ENCODE measurements at regions not wholly inside any gene's neighbourhood (a gene's known extent, or its start where the extent isn't known, plus 50 kb on each side); places are given as distances from the start of the nearest gene placed in this dataset.

GRCh38 chr16:63617047-63617989 lies 1504.5 kb downstream of the CDH11 start:
- H3K27ac Mint-ChIP-seq (ENCODE audit: unreplicated experiment): no peak overlapping the region
- Histone ChIP-seq H3K4me1 (no peaks in the 10 kb centered on the region), H3K27me3 (replicated peaks; ENCODE audit: control insufficient read depth, insufficient read depth, low read length) (no peaks in the 10 kb centered on the region; the same call in 1 of the 2 replicates), H3K9me3 (peaks cover 5% of the 10 kb centered on the region; the same call in 1 of the 2 replicates), H3K36me3 (ENCODE audit: control insufficient read depth, insufficient read depth, low read length) (no peaks in the 10 kb centered on the region), H3K4me3 (ENCODE audit: low read depth, low read length) (no peak overlapping the region)
- no peaks in the 10 kb centered on the region for H3K36me3 Mint-ChIP-seq (ENCODE audit: insufficient read depth, unreplicated experiment)
- BruUV-seq (replicated peaks): no TSS peak
- no peak for DNase-seq
- H3K4me1 Mint-ChIP-seq (ENCODE audit: low read depth, unreplicated experiment): no peaks in the 10 kb centered on the region
- ChIA-PET CTCF (no interaction called here), POLR2A (no interaction called here)
- peaks cover 26% of the 10 kb centered on the region for H3K9me3 Mint-ChIP-seq (ENCODE audit: unreplicated experiment)
- H3K4me3 Mint-ChIP-seq (ENCODE audit: unreplicated experiment): no peak overlapping the region
- intact Hi-C loops (cut with micrococcal nuclease; ENCODE audit: unreplicated experiment): loop anchor here (10.0 kb wide), 1 partner anchor 47 kb away; no protein-coding TSS in a partner anchor
- H3K27me3 Mint-ChIP-seq (ENCODE audit: insufficient read depth, unreplicated experiment): no peaks in the 10 kb centered on the region
- no peak for TF ChIP-seq CTCF (IDR thresholded peaks at IDR 0.05; ENCODE audit: insufficient read depth in 1 of 2, low read depth in 1 of 2, low read length in 1 of 2, severe bottlenecking in 1 of 2, unreplicated experiment in 1 of 2)

GRCh38 chr16:63614429-63614828 lies 1507.4 kb downstream of the CDH11 start:
- Histone ChIP-seq H3K9me3 (peaks cover 4% of the 10 kb centered on the region; the same call in 1 of the 2 replicates), H3K4me3 (ENCODE audit: low read depth, low read length) (no peak overlapping the region), H3K27me3 (replicated peaks; ENCODE audit: control insufficient read depth, insufficient read depth, low read length) (no peaks in the 10 kb centered on the region; the same call in 1 of the 2 replicates), H3K4me1 (no peaks in the 10 kb centered on the region), H3K36me3 (ENCODE audit: control insufficient read depth, insufficient read depth, low read length) (no peaks in the 10 kb centered on the region)
- peaks cover 36% of the 10 kb centered on the region for H3K9me3 Mint-ChIP-seq (ENCODE audit: unreplicated experiment)
- CTCF ChIA-PET: no interaction called here
- BruUV-seq (replicated peaks): no TSS peak
- TF ChIP-seq CTCF (IDR thresholded peaks at IDR 0.05; ENCODE audit: insufficient read depth in 1 of 2, low read depth in 1 of 2, low read length in 1 of 2, severe bottlenecking in 1 of 2, unreplicated experiment in 1 of 2): no peak
- no peak for DNase-seq
- H3K36me3 Mint-ChIP-seq (ENCODE audit: insufficient read depth, unreplicated experiment): no peaks in the 10 kb centered on the region
- H3K27me3 Mint-ChIP-seq (ENCODE audit: insufficient read depth, unreplicated experiment): no peaks in the 10 kb centered on the region
- intact Hi-C loops (cut with micrococcal nuclease; ENCODE audit: unreplicated experiment): loop anchor here (10.0 kb wide), 1 partner anchor 50 kb away; no protein-coding TSS in a partner anchor
- POLR2A ChIA-PET: no interaction called here
- no peak overlapping the region for H3K4me3 Mint-ChIP-seq (ENCODE audit: unreplicated experiment)
- no peak overlapping the region for H3K27ac Mint-ChIP-seq (ENCODE audit: unreplicated experiment)
- H3K4me1 Mint-ChIP-seq (ENCODE audit: low read depth, unreplicated experiment): no peaks in the 10 kb centered on the region

GRCh38 chr16:63613701-63614100 lies 1508.2 kb downstream of the CDH11 start:
- Mint-ChIP-seq H3K27ac (ENCODE audit: unreplicated experiment) (no peak overlapping the region), H3K27me3 (ENCODE audit: insufficient read depth, unreplicated experiment) (no peaks in the 10 kb centered on the region), H3K4me1 (ENCODE audit: low read depth, unreplicated experiment) (no peaks in the 10 kb centered on the region), H3K9me3 (ENCODE audit: unreplicated experiment) (peaks cover 36% of the 10 kb centered on the region), H3K36me3 (ENCODE audit: insufficient read depth, unreplicated experiment) (no peaks in the 10 kb centered on the region), H3K4me3 (ENCODE audit: unreplicated experiment) (no peak overlapping the region)
- Histone ChIP-seq H3K4me3 (ENCODE audit: low read depth, low read length) (no peak overlapping the region), H3K9me3 (no peaks in the 10 kb centered on the region; the same call in 1 of the 2 replicates), H3K36me3 (ENCODE audit: control insufficient read depth, insufficient read depth, low read length) (no peaks in the 10 kb centered on the region), H3K4me1 (no peaks in the 10 kb centered on the region), H3K27me3 (replicated peaks; ENCODE audit: control insufficient read depth, insufficient read depth, low read length) (no peaks in the 10 kb centered on the region; the same call in 1 of the 2 replicates)
- ChIA-PET POLR2A (no interaction called here), CTCF (no interaction called here)
- BruUV-seq (replicated peaks): no TSS peak
- no peak for TF ChIP-seq CTCF (IDR thresholded peaks at IDR 0.05; ENCODE audit: insufficient read depth in 1 of 2, low read depth in 1 of 2, low read length in 1 of 2, severe bottlenecking in 1 of 2, unreplicated experiment in 1 of 2)
- no peak for DNase-seq
- intact Hi-C loops (cut with micrococcal nuclease; ENCODE audit: unreplicated experiment): loop anchor here (10.0 kb wide), 1 partner anchor 51 kb away; no protein-coding TSS in a partner anchor
